Activated T-cell treated with anti-CD3 and anti-CD28 coated beads, Interleukin-2, amount 50 U/mL, for 24 hours (primary cell): ENCODE measurements at regions not wholly inside any gene's neighbourhood (a gene's known extent, or its start where the extent isn't known, plus 50 kb on each side); places are given as distances from the start of the nearest gene placed in this dataset.
"Not testable (repeated sequence)": the region's sequence is repeated elsewhere in the genome, so short reads cannot be mapped to it uniquely, and the experiment has no call there.

Experiments used
- DNase-seq: peaks from one replicate; pipeline ENCODE4 v3.0.0-alpha.2; 2020
- H3K27ac Mint-ChIP-seq: 2 replicates; pipeline ENCODE4 v1.8.0; 2020; ENCODE audit warnings: mild to moderate bottlenecking, mixed read lengths
- H3K27me3 Mint-ChIP-seq: 2 replicates; pipeline ENCODE4 v1.8.0; 2020; ENCODE audit warnings: mixed read lengths
- H3K36me3 Mint-ChIP-seq: 2 replicates; pipeline ENCODE4 v1.8.0; 2020; ENCODE audit warnings: low read depth, mixed read lengths
- H3K4me1 Mint-ChIP-seq: 2 replicates; pipeline ENCODE4 v1.8.0; 2020; ENCODE audit warnings: low read depth, mixed read lengths
- H3K4me3 Mint-ChIP-seq: 2 replicates; pipeline ENCODE4 v1.8.0; 2020; ENCODE audit warnings: mild to moderate bottlenecking, moderate library complexity, mixed read lengths
- H3K9me3 Mint-ChIP-seq: 2 replicates; pipeline ENCODE4 v1.8.0; 2020; ENCODE audit warnings: mixed read lengths

DNA sequence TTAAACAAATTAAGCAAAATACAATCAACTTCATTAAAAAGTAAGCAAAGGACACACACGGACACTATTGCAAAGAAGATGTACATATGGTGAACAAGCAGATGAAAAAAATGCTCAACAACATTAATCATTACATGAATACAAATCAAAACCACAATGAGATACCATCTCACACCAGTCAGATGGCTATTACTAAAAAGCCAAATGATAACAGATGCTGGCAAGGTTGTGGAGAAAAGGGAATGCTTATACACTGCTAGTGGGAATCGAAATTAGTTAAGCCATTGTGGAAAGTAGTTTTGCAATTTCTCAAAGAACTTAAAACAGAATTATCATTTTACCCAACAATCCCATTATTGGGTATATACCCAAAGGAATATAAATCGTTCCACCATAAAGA, 636.2 kb upstream of the ST8SIA4 start:
- Mint-ChIP-seq H3K27me3 (no peaks in the 10 kb centered on the region), H3K9me3 (peaks cover 6% of the 10 kb centered on the region), H3K4me1 (no peaks in the 10 kb centered on the region), H3K36me3 (no peaks in the 10 kb centered on the region), H3K27ac (no peak overlapping the region), H3K4me3 (no peak overlapping the region)
- no peak for DNase-seq

DNA sequence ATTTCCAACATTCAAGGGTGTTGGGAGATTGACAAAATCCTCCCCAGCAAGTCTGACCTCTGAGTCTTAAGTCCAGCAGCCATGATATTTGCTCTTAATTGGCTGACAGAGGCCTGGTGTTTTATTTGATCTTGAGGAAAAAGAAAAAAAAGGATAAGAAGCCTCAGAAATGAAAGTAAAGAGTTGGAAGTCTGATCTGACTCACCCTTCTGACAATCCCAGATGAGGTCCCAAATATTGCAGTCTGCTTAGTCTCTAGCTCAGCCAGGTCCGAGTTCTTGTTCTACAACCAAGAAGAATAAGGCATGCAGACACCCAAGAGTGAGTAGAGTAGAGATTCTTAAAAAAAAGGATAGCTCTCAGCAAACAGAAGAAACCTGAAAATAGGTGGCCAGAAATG, 632.5 kb upstream of the ST8SIA4 start:
- Mint-ChIP-seq H3K4me1 (no peaks in the 10 kb centered on the region), H3K27ac (no peak overlapping the region), H3K9me3 (peaks cover 6% of the 10 kb centered on the region), H3K27me3 (no peaks in the 10 kb centered on the region), H3K4me3 (no peak overlapping the region), H3K36me3 (no peaks in the 10 kb centered on the region)
- no peak for DNase-seq

DNA sequence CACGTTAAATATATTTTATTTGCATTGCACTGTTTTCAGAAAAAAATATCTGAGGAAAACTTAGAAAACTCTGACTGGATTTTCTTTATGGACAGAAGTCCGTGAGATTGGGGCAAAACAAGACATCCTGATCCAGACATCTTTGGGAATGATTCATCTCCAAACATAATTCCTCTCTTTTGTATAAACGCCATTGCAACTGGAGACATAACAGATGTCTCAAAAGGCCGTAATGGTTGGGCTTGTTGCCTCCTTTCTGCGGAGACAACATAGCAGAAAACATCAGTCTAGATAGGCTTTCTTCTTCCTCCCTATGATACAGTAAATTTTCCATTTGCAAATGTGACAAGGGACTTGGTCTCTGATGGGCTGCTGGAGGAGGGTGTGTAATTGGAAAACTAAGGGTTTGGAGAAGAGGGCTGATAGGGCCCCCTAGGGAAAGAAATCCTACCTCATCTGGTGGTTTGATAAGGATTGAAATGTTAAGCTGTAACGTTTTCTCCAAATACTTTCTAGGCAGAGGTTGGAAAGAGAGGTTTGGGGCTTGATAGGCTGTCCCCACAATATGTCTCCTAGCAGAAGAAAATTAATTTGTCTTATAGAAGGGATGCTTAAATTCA, 631.5 kb upstream of the ST8SIA4 start:
- H3K4me1 Mint-ChIP-seq: no peaks in the 10 kb centered on the region
- no peak overlapping the region for H3K4me3 Mint-ChIP-seq
- H3K27ac Mint-ChIP-seq: no peak overlapping the region
- no peaks in the 10 kb centered on the region for H3K36me3 Mint-ChIP-seq
- no peak for DNase-seq
- H3K27me3 Mint-ChIP-seq: no peaks in the 10 kb centered on the region
- H3K9me3 Mint-ChIP-seq: peaks cover 6% of the 10 kb centered on the region

DNA sequence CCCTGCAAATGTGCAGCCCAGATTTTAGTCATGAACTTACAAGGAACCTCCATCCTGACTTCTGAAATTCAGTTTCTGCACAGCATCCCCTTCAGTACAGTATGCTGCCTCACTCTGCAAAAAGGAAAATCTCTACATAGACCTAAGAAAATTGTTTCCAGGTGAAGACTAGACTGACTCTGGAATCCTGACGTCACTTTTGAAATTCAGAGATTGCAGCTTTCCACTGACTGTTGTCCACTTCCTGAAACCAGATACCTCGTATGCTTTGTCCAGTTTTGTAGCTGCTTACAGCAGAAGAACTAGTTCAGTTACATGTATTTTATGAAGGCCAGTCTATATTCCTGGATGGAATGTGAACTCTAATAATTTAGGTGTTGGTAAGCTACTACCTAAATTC, 629.3 kb upstream of the ST8SIA4 start:
- Mint-ChIP-seq H3K4me3 (no peak overlapping the region), H3K9me3 (peaks cover 9% of the 10 kb centered on the region), H3K4me1 (no peaks in the 10 kb centered on the region), H3K36me3 (no peaks in the 10 kb centered on the region), H3K27ac (no peak overlapping the region), H3K27me3 (no peaks in the 10 kb centered on the region)
- no peak for DNase-seq

DNA sequence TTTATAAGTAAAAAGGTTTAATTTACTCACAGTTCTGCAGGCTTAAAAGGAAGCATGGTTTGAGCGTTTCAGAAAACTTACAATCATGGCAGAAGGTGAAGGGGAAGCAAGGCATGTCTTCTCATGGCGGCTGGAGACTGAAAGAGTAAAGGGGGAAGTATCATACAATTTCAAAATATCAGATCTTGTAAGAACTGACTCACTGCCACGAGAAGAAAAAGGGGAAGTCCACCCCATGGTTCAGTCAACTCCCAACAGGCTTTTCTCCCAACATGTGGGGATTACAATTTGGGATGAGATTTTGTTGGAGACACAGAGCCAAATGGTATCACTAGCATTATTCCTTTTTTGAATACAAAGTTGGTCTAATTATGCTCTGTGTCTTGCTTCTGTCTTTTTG, 627.9 kb upstream of the ST8SIA4 start:
- Mint-ChIP-seq H3K36me3 (no peaks in the 10 kb centered on the region), H3K4me3 (no peak overlapping the region), H3K27ac (no peak overlapping the region), H3K9me3 (peaks cover 10% of the 10 kb centered on the region), H3K27me3 (no peaks in the 10 kb centered on the region), H3K4me1 (no peaks in the 10 kb centered on the region)
- no peak for DNase-seq

DNA sequence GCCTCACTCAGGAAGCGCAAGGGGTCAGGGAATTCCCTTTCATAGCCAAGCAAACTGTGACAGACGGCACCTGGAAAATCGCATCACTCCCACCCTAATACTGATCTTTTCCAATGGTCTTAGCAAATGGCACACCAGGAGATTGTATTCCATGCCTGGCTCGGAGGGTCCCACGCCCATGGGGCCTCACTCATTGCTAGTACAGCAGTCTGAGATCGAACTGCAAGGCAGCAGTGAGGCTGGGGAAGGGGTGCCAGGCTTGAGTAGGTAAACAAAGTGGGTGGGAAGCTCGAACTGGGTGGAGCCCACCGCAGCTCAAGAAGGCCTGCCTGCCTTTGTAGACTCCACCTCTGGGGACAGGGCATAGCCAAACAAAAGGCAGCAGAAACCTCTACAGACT, 626.0 kb upstream of the ST8SIA4 start:
- not testable (repeated sequence) for H3K36me3 Mint-ChIP-seq, H3K27me3 Mint-ChIP-seq, H3K27ac Mint-ChIP-seq, DNase-seq, H3K4me1 Mint-ChIP-seq, H3K4me3 Mint-ChIP-seq
- H3K9me3 Mint-ChIP-seq: peaks cover 11% of the 10 kb centered on the region

DNA sequence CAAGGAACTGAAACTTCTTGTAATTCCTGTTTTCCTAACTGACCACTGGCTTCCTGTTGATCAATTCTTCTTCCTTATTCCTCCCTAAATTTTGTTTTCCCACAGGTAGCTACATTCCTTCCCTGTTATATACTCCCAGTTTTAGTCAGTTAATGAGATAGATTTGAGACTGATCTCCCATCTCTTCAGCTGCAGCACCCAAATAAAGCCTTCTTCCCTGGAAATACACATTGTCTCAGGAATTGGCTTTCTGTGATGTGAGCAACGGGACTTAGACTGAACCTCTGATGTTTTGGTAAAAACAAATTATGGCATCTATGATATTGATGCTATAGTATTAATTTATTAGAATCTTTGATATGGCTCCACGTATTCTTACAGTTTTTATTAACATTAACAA, 617.3 kb upstream of the ST8SIA4 start:
- H3K4me3 Mint-ChIP-seq: no peak overlapping the region
- H3K27me3 Mint-ChIP-seq: no peaks in the 10 kb centered on the region
- peaks cover 12% of the 10 kb centered on the region for H3K9me3 Mint-ChIP-seq
- no peak overlapping the region for H3K27ac Mint-ChIP-seq
- DNase-seq: no peak
- no peaks in the 10 kb centered on the region for H3K36me3 Mint-ChIP-seq
- no peaks in the 10 kb centered on the region for H3K4me1 Mint-ChIP-seq

DNA sequence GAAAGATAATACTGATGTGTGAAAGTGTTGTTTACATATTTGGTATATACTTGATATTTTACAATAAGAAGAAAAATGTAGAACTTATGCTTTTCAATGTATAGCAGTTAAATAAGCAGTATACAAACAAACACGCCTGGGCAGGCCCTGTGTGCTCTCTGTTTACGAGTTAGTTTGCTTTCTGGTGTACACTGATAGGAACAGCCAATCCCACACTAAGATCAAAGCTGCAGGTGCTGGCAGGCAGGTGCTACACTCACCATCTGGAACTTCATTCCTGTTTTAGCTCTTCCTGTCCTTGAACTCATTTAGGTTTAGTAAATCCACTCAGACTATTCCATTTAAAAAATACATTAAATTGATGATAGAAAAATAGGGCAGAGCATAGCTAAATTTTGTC, 614.7 kb upstream of the ST8SIA4 start:
- DNase-seq: no peak
- no peak overlapping the region for H3K27ac Mint-ChIP-seq
- no peaks in the 10 kb centered on the region for H3K36me3 Mint-ChIP-seq
- peaks cover 16% of the 10 kb centered on the region for H3K9me3 Mint-ChIP-seq
- H3K4me3 Mint-ChIP-seq: no peak overlapping the region
- H3K27me3 Mint-ChIP-seq: no peaks in the 10 kb centered on the region
- no peaks in the 10 kb centered on the region for H3K4me1 Mint-ChIP-seq

DNA sequence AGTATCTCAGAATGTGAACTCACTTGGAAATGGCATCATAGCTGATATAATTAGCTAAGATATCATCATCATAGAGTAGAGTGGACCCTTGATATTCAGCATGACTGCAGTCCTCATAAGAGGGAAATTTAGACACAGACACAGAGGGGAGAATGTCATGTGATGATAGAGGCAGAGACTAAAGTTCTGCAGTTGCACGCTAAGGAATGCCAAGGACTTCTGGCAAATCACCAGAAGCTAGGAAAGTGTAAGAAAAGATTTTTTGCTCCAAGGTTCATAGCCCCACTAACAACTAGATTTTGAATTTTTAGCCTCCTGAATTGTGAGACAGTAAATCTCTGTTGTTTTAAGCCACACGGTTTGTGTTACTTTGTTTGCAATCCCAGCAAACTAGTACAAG, 612.6 kb upstream of the ST8SIA4 start:
- H3K4me1 Mint-ChIP-seq: no peaks in the 10 kb centered on the region
- DNase-seq: no peak
- H3K9me3 Mint-ChIP-seq: peaks cover 14% of the 10 kb centered on the region
- no peaks in the 10 kb centered on the region for H3K36me3 Mint-ChIP-seq
- H3K27me3 Mint-ChIP-seq: no peaks in the 10 kb centered on the region
- H3K4me3 Mint-ChIP-seq: no peak overlapping the region
- H3K27ac Mint-ChIP-seq: no peak overlapping the region

DNA sequence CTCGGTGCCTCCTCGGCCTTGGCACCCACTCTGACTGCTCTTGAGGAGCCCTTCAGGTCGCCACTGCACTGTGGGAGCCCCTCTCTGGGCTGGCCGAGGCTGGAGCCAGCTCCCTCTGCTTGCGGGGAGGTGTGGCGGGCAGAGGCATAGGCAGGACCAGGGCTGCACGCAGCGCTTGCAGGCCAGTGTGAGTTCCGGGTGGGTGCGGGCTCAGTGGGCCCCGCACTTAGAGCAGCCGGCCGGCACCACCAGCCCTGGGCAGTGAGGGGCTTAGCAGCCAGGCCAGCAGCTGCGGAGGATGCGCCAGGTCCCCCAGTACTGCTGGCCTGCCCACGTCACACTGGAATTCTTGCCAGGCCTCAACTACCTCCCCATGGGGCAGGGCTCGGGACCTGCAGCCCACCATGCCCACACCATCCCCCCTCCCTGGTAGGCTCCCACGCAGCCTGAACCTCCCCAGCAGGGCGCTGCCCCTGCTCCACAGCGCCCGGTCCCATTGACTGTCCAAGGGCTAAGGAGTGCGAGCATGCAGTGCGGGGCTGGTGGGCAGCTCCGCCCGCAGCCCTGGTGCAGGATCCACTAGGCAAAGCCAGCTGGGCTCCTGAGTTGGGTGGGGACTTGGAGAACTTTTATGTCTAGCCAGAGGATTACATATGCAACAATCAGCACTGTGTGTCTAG, 602.9 kb upstream of the ST8SIA4 start:
- Mint-ChIP-seq H3K4me3 (no peak overlapping the region), H3K4me1 (no peaks in the 10 kb centered on the region), H3K27ac (no peak overlapping the region), H3K9me3 (peaks cover 29% of the 10 kb centered on the region), H3K36me3 (no peaks in the 10 kb centered on the region), H3K27me3 (no peaks in the 10 kb centered on the region)
- no peak for DNase-seq

DNA sequence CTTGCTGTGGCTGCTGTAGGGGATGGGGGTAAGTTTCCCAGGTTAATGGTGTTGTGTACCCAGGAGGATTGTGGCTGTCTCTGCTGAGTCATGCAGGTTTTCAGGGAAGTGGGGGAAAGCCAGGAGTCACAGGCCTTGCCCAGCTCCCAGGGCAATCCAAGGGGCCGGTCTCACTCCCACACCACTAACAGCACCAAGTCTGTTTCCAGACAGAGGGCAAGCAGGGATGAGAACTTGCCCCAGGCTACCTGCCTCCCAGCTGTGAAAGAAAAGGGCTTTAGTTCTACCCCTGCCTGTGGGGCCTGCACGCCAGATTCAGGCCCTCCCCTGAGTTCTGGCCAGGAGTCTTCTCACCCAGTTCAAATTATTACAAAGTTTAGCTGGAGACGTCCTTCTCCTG, 579.8 kb upstream of the ST8SIA4 start:
- H3K9me3 Mint-ChIP-seq: no peaks in the 10 kb centered on the region
- H3K27ac Mint-ChIP-seq: no peak overlapping the region
- no peaks in the 10 kb centered on the region for H3K4me1 Mint-ChIP-seq
- H3K27me3 Mint-ChIP-seq: no peaks in the 10 kb centered on the region
- no peak for DNase-seq
- no peaks in the 10 kb centered on the region for H3K36me3 Mint-ChIP-seq
- H3K4me3 Mint-ChIP-seq: no peak overlapping the region

DNA sequence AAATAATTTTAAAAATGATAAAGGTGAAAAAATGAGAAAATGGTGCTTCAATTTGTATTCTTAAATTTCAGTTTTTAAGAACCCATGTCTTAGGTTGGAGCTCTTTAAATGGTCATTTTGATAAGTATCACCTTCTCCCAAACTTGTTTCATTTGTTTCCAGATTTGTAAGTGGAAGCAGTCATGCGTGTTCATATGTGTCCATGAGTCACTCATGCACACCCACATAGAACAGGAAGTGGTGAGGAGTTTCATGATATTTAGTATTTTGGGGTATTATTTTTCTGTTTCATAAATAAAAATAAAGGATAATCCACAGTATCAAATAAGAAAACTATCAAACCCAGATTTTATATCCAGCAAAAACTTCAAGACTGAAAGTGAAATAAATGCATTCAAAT, 570.4 kb upstream of the ST8SIA4 start:
- no peak overlapping the region for H3K4me3 Mint-ChIP-seq
- no peaks in the 10 kb centered on the region for H3K9me3 Mint-ChIP-seq
- no peak for DNase-seq
- H3K36me3 Mint-ChIP-seq: no peaks in the 10 kb centered on the region
- H3K4me1 Mint-ChIP-seq: no peaks in the 10 kb centered on the region
- no peak overlapping the region for H3K27ac Mint-ChIP-seq
- no peaks in the 10 kb centered on the region for H3K27me3 Mint-ChIP-seq

DNA sequence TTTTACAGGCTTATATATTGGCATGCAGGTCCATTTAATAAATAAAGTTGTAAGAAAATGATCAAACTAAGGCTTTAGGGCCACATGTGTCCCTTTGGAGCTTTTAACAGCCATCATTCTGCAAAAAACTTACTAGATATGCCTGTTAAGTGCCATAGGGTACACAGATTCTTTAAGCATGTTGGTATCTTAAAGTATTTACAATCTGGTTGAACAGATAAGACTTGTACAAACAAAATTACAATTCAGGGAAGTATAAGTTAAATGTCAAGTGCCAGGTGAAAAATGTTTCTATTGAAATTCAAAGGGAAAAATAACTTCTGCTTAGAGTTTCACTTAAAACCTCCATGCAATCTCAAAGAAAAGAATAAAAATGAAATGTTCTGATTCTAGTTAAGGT, 558.4 kb upstream of the ST8SIA4 start:
- Mint-ChIP-seq H3K27me3 (no peaks in the 10 kb centered on the region), H3K4me3 (no peak overlapping the region), H3K9me3 (no peaks in the 10 kb centered on the region), H3K27ac (no peak overlapping the region), H3K4me1 (no peaks in the 10 kb centered on the region), H3K36me3 (no peaks in the 10 kb centered on the region)
- DNase-seq: no peak

DNA sequence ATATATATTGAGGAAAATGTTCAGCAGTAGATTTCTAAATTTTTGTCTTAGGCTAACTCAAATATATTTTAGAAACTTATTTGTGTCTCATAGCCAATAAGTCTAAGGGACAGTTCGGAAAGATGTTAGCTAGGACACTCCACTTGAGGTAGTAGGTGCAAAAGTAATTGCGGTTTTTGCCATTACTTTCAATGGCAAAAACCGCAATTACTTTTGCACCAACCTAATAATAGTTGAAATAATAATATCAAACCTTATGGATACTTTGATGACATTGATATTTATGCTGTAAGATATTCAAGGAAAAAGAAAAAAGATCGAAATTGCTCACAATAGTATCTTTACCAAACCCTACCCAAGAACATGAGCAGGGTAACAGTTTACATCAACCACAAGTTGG, 555.5 kb upstream of the ST8SIA4 start:
- DNase-seq: no peak
- Mint-ChIP-seq H3K9me3 (no peaks in the 10 kb centered on the region), H3K27ac (no peak overlapping the region), H3K27me3 (no peaks in the 10 kb centered on the region), H3K4me1 (no peaks in the 10 kb centered on the region), H3K36me3 (no peaks in the 10 kb centered on the region), H3K4me3 (no peak overlapping the region)

DNA sequence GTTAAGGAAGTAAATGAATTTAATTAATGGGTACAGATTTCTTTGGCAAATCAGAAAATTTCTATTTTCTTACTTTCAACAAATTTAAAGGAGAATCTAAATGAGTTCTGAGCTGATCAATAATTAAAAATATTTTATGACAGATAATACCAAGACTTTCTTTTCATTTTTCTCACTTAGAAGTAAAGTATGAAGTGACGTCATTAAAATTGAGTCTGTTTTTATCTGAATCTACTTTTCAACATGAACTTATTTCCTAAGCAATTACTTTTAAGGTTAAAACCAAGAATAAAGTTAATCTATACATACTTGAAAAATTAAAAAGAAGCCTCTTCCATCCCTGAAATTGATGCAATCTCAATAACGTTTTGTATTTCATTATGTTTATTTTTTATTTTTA, 552.8 kb upstream of the ST8SIA4 start:
- DNase-seq: no peak
- Mint-ChIP-seq H3K27ac (no peak overlapping the region), H3K36me3 (no peaks in the 10 kb centered on the region), H3K27me3 (no peaks in the 10 kb centered on the region), H3K4me1 (no peaks in the 10 kb centered on the region), H3K9me3 (no peaks in the 10 kb centered on the region), H3K4me3 (no peak overlapping the region)

DNA sequence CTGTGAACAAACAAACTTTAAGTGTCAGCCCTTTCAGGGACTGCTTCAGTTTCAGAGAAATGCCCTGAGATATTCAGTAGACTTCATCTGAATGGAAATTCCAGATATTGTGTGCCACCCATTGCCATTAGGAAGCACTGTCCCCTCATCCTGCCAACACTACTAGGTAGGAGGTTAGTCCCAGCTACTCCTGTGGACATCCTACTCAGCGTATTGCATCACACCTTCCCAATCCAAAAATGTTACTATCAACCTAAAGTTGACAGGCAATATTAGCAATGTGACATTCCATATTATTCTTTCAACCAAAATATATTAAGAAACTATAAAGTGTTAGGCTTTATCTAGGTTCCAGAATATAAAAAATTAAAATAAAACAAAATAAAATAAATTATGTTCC, 552.0 kb upstream of the ST8SIA4 start:
- no peaks in the 10 kb centered on the region for H3K27me3 Mint-ChIP-seq

More for the DNA sequence above, 552.0 kb upstream of the ST8SIA4 start:
- Mint-ChIP-seq H3K4me3 (no peak overlapping the region), H3K27ac (no peak overlapping the region), H3K36me3 (no peaks in the 10 kb centered on the region), H3K9me3 (no peaks in the 10 kb centered on the region), H3K4me1 (no peaks in the 10 kb centered on the region)
- DNase-seq: no peak
